ENCODE measurements at regions not wholly inside any gene's neighbourhood (a gene's known extent, or its start where the extent isn't known, plus 50 kb on each side); places are given as distances from the start of the nearest gene placed in this dataset.

DNA sequence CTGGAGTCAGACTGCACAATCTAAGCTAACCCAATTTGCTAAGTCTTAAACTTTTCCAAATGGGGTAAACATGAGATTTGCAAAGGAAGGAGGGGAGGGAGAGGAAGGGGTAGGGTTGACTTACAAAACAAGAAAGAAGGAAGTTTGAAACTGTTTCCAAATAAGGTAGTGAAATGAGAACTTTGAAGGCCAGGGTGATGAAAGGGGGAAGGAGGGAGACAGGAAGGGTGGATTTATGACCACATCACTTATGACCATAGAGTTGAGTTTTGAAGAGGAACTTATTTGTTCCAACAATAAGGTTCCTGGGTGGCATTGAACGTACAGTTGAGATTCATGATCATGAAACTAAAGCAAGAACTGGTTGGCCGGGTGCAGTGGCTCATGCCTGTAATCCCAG, 72.5 kb upstream of the DAPK1 start:
- TF ChIP-seq LEF1 (IDR thresholded peaks at IDR 0.05; ENCODE audit: borderline replicate concordance) (no peak), TARDBP (IDR thresholded peaks at IDR 0.05) (no peak), PKNOX1 (IDR thresholded peaks at IDR 0.05) (no peak), L3MBTL2 (conservative IDR thresholded peaks at IDR 0.05) (no peak), FOXK2 (IDR thresholded peaks at IDR 0.05) (no peak)
- no peak for DNase-seq (ENCODE audit: extremely low spot score)
- CTCF ChIA-PET = no interaction called here
- POLR2A ChIA-PET = no interaction called here

DNA sequence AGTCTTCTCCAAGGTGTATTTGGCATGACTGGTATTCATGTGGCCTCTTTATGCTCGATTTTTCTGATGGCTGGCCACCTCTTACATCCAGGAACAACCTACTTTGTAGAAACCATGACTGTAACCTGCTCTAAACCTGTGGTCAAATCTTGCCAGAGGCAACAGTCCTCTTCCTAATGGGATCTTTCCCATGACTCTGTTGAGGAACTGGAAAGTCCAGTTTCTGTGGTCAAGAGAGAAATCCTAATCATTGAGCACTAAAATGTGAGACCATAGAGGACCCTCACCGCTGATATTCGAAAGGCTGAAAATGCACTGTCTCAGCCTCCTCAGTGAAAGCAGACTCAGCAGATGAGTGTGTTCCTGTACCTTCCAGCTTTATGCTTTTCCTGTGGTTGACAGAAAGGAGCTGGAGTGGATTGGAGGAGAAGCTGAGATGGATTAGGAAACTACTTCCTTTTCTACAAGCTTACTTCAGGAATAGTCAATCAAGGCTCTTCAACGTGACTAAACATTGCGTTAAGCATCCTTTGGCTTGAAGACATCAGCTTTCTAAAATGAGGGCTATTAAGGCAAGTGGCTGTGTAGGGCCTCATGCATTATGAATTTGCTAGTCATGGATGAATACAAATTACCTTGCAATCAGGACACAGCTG, 69.7 kb upstream of the DAPK1 start:
- no peak for TF ChIP-seq PKNOX1 (IDR thresholded peaks at IDR 0.05)
- no peak for TF ChIP-seq L3MBTL2 (conservative IDR thresholded peaks at IDR 0.05)
- no peak for TF ChIP-seq FOXM1 (IDR thresholded peaks at IDR 0.05; ENCODE audit: borderline replicate concordance)
- TF ChIP-seq ELF4 (IDR thresholded peaks at IDR 0.05) = no peak
- no peak for TF ChIP-seq LEF1 (IDR thresholded peaks at IDR 0.05; ENCODE audit: borderline replicate concordance)
- TF ChIP-seq ZNF384 (IDR thresholded peaks at IDR 0.05) = no peak
- ChIA-PET CTCF (interaction anchor here (0.6 kb wide), 1 partner anchor 52 kb away, joined by 4 read pairs; no protein-coding TSS in a partner anchor), POLR2A (no interaction called here)
- DNase-seq (ENCODE audit: extremely low spot score) = no peak

DNA sequence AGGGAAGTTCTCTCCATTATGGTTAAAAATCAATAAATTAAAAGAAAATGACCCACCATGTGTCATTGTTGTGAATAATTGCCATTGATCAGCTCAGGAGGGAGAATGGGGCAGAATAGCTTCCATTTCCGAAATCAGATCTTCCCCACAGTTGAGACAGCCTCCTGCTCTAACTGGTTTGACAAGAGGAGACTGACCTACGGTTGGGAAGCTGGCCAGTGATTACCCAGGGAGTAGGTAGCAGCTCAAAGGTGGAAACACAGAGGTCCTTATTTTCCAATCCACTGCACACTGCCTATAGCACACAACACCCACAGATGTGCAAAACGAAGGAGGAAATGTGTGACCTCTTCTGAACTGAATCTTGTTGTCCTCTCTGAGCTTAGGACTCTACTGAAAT, 69.0 kb upstream of the DAPK1 start:
- CTCF ChIA-PET = no interaction called here
- POLR2A ChIA-PET = no interaction called here
- no peak for TF ChIP-seq PKNOX1 (IDR thresholded peaks at IDR 0.05)
- TF ChIP-seq SP1 (IDR thresholded peaks at IDR 0.05) = no peak
- TF ChIP-seq ZNF384 (IDR thresholded peaks at IDR 0.05) = no peak
- no peak for TF ChIP-seq BHLHE40 (IDR thresholded peaks at IDR 0.05; ENCODE audit: borderline replicate concordance)
- no peak for TF ChIP-seq FOXA1 (IDR thresholded peaks at IDR 0.05)
- DNase-seq (ENCODE audit: extremely low spot score) = no peak

DNA sequence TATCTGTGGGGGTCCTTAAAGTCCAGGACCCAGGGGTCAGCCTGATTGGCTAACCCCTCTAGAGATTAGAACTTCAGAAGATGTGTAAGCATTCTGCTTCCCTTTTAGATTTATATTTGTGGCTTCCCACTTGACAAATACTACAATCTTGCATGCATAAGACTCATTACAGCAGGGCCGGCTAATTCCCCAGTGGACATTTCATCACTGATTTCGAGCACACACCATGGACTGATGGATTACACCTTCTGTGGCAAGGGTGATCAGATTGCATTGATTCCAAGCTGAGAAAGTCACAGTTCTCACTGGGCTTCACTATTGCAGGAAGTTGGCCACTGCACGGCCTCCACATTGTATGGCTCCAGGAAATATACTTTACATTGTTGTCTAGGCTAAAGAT, 65.8 kb upstream of the DAPK1 start:
- no peak for TF ChIP-seq ARNT (IDR thresholded peaks at IDR 0.05)
- no peak for TF ChIP-seq FOXA1 (IDR thresholded peaks at IDR 0.05)
- no peak for TF ChIP-seq LEF1 (IDR thresholded peaks at IDR 0.05; ENCODE audit: borderline replicate concordance)
- no peak for TF ChIP-seq TARDBP (IDR thresholded peaks at IDR 0.05)
- TF ChIP-seq BHLHE40 (IDR thresholded peaks at IDR 0.05; ENCODE audit: borderline replicate concordance) = no peak
- no peak for TF ChIP-seq FOXM1 (IDR thresholded peaks at IDR 0.05; ENCODE audit: borderline replicate concordance)
- no peak for TF ChIP-seq PKNOX1 (IDR thresholded peaks at IDR 0.05)
- ChIA-PET POLR2A (no interaction called here), CTCF (no interaction called here)
- no peak for DNase-seq (ENCODE audit: extremely low spot score)

DNA sequence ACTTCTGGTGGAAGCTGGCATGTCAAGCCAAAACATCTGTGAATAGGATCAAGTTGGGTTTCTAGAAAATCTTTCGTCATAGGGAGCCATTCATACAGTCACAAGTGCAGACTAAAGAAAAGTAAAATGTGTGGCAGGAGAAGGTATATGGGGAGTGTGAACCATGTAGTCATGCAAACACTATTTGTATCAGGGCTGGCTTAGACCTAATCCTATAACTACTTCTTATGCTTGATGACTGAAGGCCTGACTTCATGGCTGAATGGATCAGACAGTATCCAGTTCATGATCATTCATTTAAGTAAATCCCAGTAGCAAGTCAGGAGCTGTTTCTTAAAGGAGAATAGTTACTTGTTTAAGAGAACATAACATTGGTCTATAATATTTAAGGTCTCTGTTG, 63.8 kb upstream of the DAPK1 start:
- POLR2A ChIA-PET = no interaction called here
- DNase-seq (ENCODE audit: extremely low spot score) = no peak
- TF ChIP-seq SUZ12 (IDR thresholded peaks at IDR 0.05) = no peak
- TF ChIP-seq L3MBTL2 (conservative IDR thresholded peaks at IDR 0.05) = no peak
- no peak for TF ChIP-seq HDGF (IDR thresholded peaks at IDR 0.05; ENCODE audit: borderline replicate concordance)
- TF ChIP-seq PKNOX1 (IDR thresholded peaks at IDR 0.05) = no peak
- TF ChIP-seq SP1 (IDR thresholded peaks at IDR 0.05) = no peak
- no peak for TF ChIP-seq ARNT (IDR thresholded peaks at IDR 0.05)
- TF ChIP-seq LEF1 (IDR thresholded peaks at IDR 0.05; ENCODE audit: borderline replicate concordance) = no peak
- TF ChIP-seq BHLHE40 (IDR thresholded peaks at IDR 0.05; ENCODE audit: borderline replicate concordance) = no peak
- TF ChIP-seq NFRKB (IDR thresholded peaks at IDR 0.05) = no peak
- TF ChIP-seq ZNF384 (IDR thresholded peaks at IDR 0.05) = no peak
- no peak for TF ChIP-seq CTBP1 (IDR thresholded peaks at IDR 0.05; ENCODE audit: borderline replicate concordance)
- TF ChIP-seq TARDBP (IDR thresholded peaks at IDR 0.05) = no peak
- no peak for TF ChIP-seq FOXA1 (IDR thresholded peaks at IDR 0.05)
- no peak for TF ChIP-seq FOXM1 (IDR thresholded peaks at IDR 0.05; ENCODE audit: borderline replicate concordance)
- CTCF ChIA-PET = interaction anchor here (1.0 kb wide), 1 partner anchor 96 kb away, joined by 3 read pairs; no protein-coding TSS in a partner anchor

GRCh38 chr9:87434366-87434765, 63.3 kb upstream of the DAPK1 start:
- no peak for TF ChIP-seq HDGF (IDR thresholded peaks at IDR 0.05; ENCODE audit: borderline replicate concordance)
- TF ChIP-seq SUZ12 (IDR thresholded peaks at IDR 0.05) = no peak
- no peak for TF ChIP-seq TARDBP (IDR thresholded peaks at IDR 0.05)
- TF ChIP-seq ELF4 (IDR thresholded peaks at IDR 0.05) = no peak
- TF ChIP-seq ARNT (IDR thresholded peaks at IDR 0.05) = no peak
- no peak for TF ChIP-seq CTBP1 (IDR thresholded peaks at IDR 0.05; ENCODE audit: borderline replicate concordance)
- no peak for TF ChIP-seq NFRKB (IDR thresholded peaks at IDR 0.05)
- no peak for TF ChIP-seq FOXM1 (IDR thresholded peaks at IDR 0.05; ENCODE audit: borderline replicate concordance)
- TF ChIP-seq FOXA1 (IDR thresholded peaks at IDR 0.05) = no peak
- no peak for TF ChIP-seq LEF1 (IDR thresholded peaks at IDR 0.05; ENCODE audit: borderline replicate concordance)
- CTCF ChIA-PET = no interaction called here
- DNase-seq (ENCODE audit: extremely low spot score) = no peak
- POLR2A ChIA-PET = no interaction called here
